Ovary (tissue), 7 donors: ENCODE measurements at regions not wholly inside any gene's neighbourhood (a gene's known extent, or its start where the extent isn't known, plus 50 kb on each side); places are given as distances from the start of the nearest gene placed in this dataset.

Source experiments
- DNase-seq, 5 donors: peaks; one replicate each; pipeline ENCODE4 v3.0.0-alpha.2; 2019 to 2020
- H3K27ac ChIP-seq, 2 donors: fragments of 200-600 bp; one replicate each; pipeline versions ENCODE4 v1.5.1 to v1.8.0; 2019 to 2022
- H3K27me3 ChIP-seq: fragments of 200-600 bp; one replicate; pipeline ENCODE4 v1.8.0; 2022
- H3K36me3 ChIP-seq: fragments of 200-600 bp; sonication (generic); one replicate; pipeline ENCODE4 v1.5.1; 2019
- H3K4me1 ChIP-seq: one replicate; pipeline ENCODE4 v1.8.1; 2013; ENCODE audit warnings: mild to moderate bottlenecking, moderate library complexity; ENCODE audit not compliant: insufficient read depth
- H3K4me3 ChIP-seq: fragments of 200-600 bp; sonication (generic); one replicate; pipeline ENCODE4 v1.5.1; 2017
- H3K9me3 ChIP-seq, 2 donors: fragments of 200-600 bp in 1 of 2; sonication (generic) in 1 of 2; one replicate each; pipeline versions ENCODE4 v1.5.1 to v1.8.1; 2013 to 2019; ENCODE audit warnings: mild to moderate bottlenecking in 1 of 2, moderate library complexity in 1 of 2
- EP300 ChIP-seq: sonication (generic); formaldehyde crosslinking; IDR thresholded peaks from one replicate; pipeline ENCODE4 v1.6.1; 2017; ENCODE audit warnings: antibody characterized with exemption
- POLR2A ChIP-seq: fragments of 450-650 bp; IDR thresholded peaks from one replicate; pipeline ENCODE4 v1.6.1; 2017; ENCODE audit warnings: antibody characterized with exemption, mild to moderate bottlenecking, moderate library complexity
- WGBS, 3 donors: extraction: QIAGEN DNeasy Blood & Tissue Kit in 1 of 3; methylation state at CpG; one replicate each; pipeline versions ENCODE4 v1.1.5 to v1.1.7; 2013 to 2017; 5-methylcytosine and 5-hydroxymethylcytosine counted together
- intact Hi-C, 4 donors: fragments of 100-400 bp; cut with DNase I; formaldehyde crosslinking; loops; one replicate each; pipeline versions ENCODE4 v1.11.0 to v1.15.1; 2022 to 2023
- TF ChIP-seq, protein P1 (sequence below), 3 donors: fragments of 450-650 bp in 2 of 3; fragments of 200-600 bp in 1 of 3; IDR thresholded peaks; one replicate each; pipeline versions ENCODE4 v1.5.1 to v1.8.0; 2016 to 2022; ENCODE audit warnings: antibody characterized with exemption in 3 of 3, mild to moderate bottlenecking in 1 of 3
- donor health status: DM: no; HTN: no; CAD: no; lungs with moderate emphysema.
- donor health status: DM: no; HTN: no; CAD: no.
- donor health status: Bipolar disorder and iron deficiency.
- donor health status: DM: no; HTN: no; CAD: no.
- donor health status: DM: yes; HTN: yes; CAD: no.

DNA sequence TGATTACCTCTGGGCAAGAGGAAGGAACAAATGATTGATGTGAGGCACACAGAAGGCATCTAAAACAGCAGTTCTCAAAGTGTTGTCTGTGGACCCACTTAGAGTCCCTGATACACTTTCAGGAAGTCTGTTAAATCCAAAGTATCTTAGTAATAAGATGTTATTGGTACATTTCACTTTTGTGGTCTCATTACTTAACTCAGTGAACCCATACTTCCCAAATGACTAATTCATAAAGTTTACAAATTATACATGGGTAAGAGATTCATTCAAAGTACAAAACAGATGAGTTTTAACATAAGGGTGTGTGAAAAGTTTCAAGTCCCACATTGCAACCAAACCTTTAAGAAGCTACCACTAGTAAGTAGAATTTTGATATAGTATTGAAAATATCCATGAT is 440.5 kb downstream of the NUP35 start:
- TF ChIP-seq POLR2A (no peak), EP300 (no peak)
- TF ChIP-seq, protein P1, sequence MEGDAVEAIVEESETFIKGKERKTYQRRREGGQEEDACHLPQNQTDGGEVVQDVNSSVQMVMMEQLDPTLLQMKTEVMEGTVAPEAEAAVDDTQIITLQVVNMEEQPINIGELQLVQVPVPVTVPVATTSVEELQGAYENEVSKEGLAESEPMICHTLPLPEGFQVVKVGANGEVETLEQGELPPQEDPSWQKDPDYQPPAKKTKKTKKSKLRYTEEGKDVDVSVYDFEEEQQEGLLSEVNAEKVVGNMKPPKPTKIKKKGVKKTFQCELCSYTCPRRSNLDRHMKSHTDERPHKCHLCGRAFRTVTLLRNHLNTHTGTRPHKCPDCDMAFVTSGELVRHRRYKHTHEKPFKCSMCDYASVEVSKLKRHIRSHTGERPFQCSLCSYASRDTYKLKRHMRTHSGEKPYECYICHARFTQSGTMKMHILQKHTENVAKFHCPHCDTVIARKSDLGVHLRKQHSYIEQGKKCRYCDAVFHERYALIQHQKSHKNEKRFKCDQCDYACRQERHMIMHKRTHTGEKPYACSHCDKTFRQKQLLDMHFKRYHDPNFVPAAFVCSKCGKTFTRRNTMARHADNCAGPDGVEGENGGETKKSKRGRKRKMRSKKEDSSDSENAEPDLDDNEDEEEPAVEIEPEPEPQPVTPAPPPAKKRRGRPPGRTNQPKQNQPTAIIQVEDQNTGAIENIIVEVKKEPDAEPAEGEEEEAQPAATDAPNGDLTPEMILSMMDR (IDR thresholded peaks at IDR 0.05), result no peak
- H3K36me3 ChIP-seq, result no peaks in the 10 kb centered on the region
- H3K4me3 ChIP-seq, result no peak overlapping the region
- no peaks in the 10 kb centered on the region for H3K9me3 ChIP-seq
- H3K27me3 ChIP-seq, result peaks cover 3% of the 10 kb centered on the region
- intact Hi-C loops, result no loop called here
- H3K27ac ChIP-seq, result no peak overlapping the region
- no peak for DNase-seq
- H3K4me1 ChIP-seq, result no peaks in the 10 kb centered on the region

DNA sequence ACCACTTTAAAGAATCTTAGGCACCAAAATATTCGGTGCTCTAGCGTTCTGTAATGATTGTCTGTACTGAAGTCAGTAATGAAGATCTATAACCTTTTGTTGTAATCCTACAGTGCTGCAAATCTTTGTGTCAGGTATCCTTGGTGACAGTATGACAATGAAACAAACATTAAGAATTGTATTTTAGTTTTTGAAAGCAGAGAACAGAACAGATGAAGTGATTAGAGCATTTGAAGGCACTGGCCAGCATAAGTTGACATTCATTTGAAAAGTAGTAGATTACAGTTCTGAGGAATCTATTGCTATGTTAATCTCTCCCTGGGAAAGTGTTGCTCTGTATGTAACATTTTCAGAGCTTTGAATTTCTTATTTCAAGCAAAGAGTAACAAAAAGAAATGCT is 451.2 kb downstream of the NUP35 start:
- Histone ChIP-seq H3K27me3 (no peaks in the 10 kb centered on the region), H3K36me3 (no peaks in the 10 kb centered on the region), H3K4me3 (no peak overlapping the region), H3K27ac (no peak overlapping the region), H3K4me1 (no peaks in the 10 kb centered on the region), H3K9me3 (peaks cover 0 to 5% of the 10 kb centered on the region in 2 donors)
- no peak for DNase-seq
- no peak for TF ChIP-seq EP300
- TF ChIP-seq, protein P1 (IDR thresholded peaks at IDR 0.05), result no peak
- no peak for TF ChIP-seq POLR2A
- intact Hi-C loops, result no loop called here
- 44 to 75% (median 58%) methylated on average over 2 of the region's 2 CpGs for WGBS, 3 donors

DNA sequence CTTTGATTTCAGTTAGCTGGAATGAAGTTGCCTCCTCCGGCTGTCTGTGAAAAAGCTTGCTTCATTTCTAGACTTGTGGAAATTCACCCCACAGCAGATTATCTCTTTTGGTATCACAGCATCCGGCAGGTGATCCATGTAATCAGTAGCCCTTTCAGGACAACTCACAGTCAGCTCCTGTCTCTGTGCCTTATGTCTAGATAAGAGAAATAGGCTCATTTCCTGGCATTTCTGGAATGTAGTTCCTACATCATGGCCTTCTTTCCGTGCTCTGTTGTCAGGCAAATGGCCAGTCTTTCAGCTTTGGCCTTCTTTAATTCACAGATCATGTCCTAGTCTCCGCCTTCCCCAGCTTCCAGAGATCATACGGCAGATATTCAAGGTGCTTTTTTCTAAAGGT is 455.4 kb downstream of the NUP35 start:
- intact Hi-C loops, result no loop called here
- H3K36me3 ChIP-seq, result no peaks in the 10 kb centered on the region
- TF ChIP-seq POLR2A (no peak), EP300 (no peak)
- TF ChIP-seq, protein P1 (IDR thresholded peaks at IDR 0.05), result no peak
- DNase-seq, result no peak
- no peak overlapping the region for H3K27ac ChIP-seq
- H3K4me3 ChIP-seq, result no peak overlapping the region
- H3K27me3 ChIP-seq, result no peaks in the 10 kb centered on the region
- 66 to 76% (median 68%) methylated on average over 5 of the region's 5 CpGs for WGBS, 3 donors
- H3K4me1 ChIP-seq, result no peaks in the 10 kb centered on the region
- H3K9me3 ChIP-seq, result no peaks in the 10 kb centered on the region

DNA sequence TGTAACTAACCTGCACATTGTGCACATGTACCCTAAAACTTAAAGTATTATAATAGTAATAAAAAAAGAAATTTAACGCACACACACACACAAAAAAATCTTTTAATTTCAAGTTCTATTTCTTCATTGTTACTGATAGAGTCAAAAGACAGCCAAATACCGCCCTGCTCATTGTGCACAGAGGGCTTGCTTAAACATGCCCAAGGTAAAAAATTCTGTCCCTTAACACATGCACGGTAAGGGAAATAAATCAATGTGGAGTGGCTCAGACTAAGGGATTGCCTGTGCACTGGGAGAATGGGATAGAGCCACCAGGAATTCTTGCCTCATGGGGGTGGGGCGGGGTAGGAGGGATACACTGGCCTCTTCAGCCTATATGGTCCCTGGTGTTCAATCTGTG is 468.0 kb downstream of the NUP35 start:
- Histone ChIP-seq H3K9me3 (no peaks in the 10 kb centered on the region), H3K27ac (no peak overlapping the region), H3K4me1 (no peaks in the 10 kb centered on the region), H3K4me3 (no peak overlapping the region), H3K36me3 (no peaks in the 10 kb centered on the region), H3K27me3 (no peaks in the 10 kb centered on the region)
- no peak for DNase-seq
- intact Hi-C loops, result no loop called here
- WGBS, 3 donors, result 91 to 92% (median 91%) methylated on average over 4 of the region's 4 CpGs
- TF ChIP-seq POLR2A (no peak), EP300 (no peak)
- TF ChIP-seq, protein P1 (IDR thresholded peaks at IDR 0.05), result no peak

DNA sequence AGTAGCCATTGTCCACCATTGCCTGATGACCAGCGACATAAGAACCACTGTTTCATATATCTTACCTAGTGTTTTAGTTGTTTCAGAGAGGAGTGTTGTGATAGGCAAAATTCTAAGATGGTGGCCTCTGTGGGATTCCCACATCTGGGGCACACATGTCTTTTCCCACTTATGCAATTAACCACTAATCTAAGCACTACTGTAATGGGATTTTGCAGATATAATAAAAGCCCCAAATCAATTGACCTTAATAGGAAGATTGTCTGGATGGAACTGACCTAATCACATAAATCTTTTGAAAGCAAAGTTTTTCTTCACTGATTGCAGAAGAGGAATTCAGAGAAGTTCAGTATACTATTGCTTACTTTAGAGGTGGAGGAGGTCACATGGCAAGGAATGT is 469.9 kb downstream of the NUP35 start:
- 89 to 97% (median 91%) methylated on average over 1 of the region's 1 CpG for WGBS, 3 donors
- H3K4me1 ChIP-seq, result no peaks in the 10 kb centered on the region
- H3K4me3 ChIP-seq, result no peak overlapping the region
- no peaks in the 10 kb centered on the region for H3K36me3 ChIP-seq
- H3K27me3 ChIP-seq, result no peaks in the 10 kb centered on the region
- TF ChIP-seq POLR2A (no peak), EP300 (no peak)
- TF ChIP-seq, protein P1 (IDR thresholded peaks at IDR 0.05), result no peak
- no peak overlapping the region for H3K27ac ChIP-seq
- no peaks in the 10 kb centered on the region for H3K9me3 ChIP-seq
- no peak for DNase-seq
- intact Hi-C loops, result no loop called here
